Bronchial epithelial cell (primary cell): ENCODE measurements at regions not wholly inside any gene's neighbourhood (a gene's known extent, or its start where the extent isn't known, plus 50 kb on each side); places are given as distances from the start of the nearest gene placed in this dataset.

Experiments
- DNase-seq: peaks from one replicate; pipeline ENCODE4 v3.0.0-alpha.2; 2010; ENCODE audit warnings: low read depth
- FAIRE-seq: peaks from 2 replicates; lab custom pipeline; 2011; peaks lifted over from hg19 to GRCh38; lab: Jason Lieb, UNC
- H3K27me3 ChIP-seq: 2 replicates; pipeline ENCODE4 v1.5.1; 2011; ENCODE audit warnings: low read length; ENCODE audit not compliant: control insufficient read depth, insufficient read depth
- H3K36me3 ChIP-seq: 2 replicates; pipeline ENCODE4 v1.5.1; 2011; ENCODE audit warnings: low read length; ENCODE audit not compliant: control insufficient read depth, insufficient read depth
- H3K4me3 ChIP-seq: 2 replicates; pipeline ENCODE4 v1.5.1; 2011; ENCODE audit warnings: mild to moderate bottlenecking, low read depth, low read length, control low read depth
- TF ChIP-seq, protein P1 (sequence below): IDR thresholded peaks from 2 replicates; pipeline ENCODE4 v1.5.1; 2011; ENCODE audit warnings: mild to moderate bottlenecking, moderate library complexity, low read length, control low read depth, inconsistent platforms; ENCODE audit not compliant: insufficient read depth, severe bottlenecking

DNA sequence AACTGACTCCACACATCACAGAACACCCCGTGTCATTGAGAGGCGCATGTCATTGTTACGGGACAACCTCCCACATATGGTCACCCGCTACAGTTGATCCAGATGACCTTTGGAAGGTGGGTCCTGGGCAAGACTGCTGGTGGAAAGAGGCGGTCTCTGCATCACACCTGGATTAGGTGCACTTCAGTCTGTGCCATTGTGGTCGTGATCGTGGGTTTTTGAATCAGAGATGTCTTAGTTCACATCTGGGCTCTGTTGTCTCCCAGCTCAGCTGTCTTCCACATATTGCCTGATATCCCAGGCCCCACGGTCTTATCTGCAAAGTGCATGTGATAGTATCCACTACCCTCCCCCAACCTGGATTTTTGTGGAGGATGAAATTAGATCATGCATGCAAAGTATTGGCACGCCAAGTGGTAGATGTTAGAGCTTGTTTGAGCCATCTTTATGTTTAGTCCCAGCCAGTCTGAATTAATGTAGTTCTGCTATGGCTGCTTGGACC, 208.7 kb upstream of the FOXN3 start:
- Histone ChIP-seq H3K4me3 (no peak overlapping the region), H3K27me3 (no peaks in the 10 kb centered on the region), H3K36me3 (no peaks in the 10 kb centered on the region)
- no peak for FAIRE-seq
- TF ChIP-seq, protein P1, sequence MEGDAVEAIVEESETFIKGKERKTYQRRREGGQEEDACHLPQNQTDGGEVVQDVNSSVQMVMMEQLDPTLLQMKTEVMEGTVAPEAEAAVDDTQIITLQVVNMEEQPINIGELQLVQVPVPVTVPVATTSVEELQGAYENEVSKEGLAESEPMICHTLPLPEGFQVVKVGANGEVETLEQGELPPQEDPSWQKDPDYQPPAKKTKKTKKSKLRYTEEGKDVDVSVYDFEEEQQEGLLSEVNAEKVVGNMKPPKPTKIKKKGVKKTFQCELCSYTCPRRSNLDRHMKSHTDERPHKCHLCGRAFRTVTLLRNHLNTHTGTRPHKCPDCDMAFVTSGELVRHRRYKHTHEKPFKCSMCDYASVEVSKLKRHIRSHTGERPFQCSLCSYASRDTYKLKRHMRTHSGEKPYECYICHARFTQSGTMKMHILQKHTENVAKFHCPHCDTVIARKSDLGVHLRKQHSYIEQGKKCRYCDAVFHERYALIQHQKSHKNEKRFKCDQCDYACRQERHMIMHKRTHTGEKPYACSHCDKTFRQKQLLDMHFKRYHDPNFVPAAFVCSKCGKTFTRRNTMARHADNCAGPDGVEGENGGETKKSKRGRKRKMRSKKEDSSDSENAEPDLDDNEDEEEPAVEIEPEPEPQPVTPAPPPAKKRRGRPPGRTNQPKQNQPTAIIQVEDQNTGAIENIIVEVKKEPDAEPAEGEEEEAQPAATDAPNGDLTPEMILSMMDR = no peak
- DNase-seq = no peak

DNA sequence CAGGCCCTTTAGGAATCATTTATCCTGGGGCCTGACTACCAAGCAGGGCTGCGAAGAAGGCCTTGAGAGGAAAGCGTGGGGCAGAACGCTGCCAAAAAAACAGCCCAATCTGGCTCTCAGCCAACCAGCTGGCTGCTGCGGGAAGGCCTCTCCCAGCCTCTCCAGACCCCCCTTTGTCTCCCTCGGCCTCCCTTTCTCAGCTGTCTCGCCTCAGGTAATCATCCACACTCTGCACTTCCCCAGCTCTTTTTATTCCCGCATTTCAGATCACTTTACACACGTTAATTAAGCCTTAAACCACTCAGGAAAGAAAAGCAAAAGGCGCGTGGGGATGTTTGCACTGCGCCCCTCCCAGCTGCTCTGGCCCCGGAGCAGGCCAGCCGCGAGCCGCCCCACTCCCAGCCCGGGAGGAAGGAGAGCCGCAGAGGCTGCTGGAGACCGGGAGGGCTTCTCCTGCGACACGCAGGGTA, 208.2 kb upstream of the FOXN3 start:
- no peaks in the 10 kb centered on the region for H3K27me3 ChIP-seq
- DNase-seq (no peak), FAIRE-seq (no peak)
- TF ChIP-seq, protein P1 = no peak
- no peak overlapping the region for H3K4me3 ChIP-seq
- no peaks in the 10 kb centered on the region for H3K36me3 ChIP-seq

DNA sequence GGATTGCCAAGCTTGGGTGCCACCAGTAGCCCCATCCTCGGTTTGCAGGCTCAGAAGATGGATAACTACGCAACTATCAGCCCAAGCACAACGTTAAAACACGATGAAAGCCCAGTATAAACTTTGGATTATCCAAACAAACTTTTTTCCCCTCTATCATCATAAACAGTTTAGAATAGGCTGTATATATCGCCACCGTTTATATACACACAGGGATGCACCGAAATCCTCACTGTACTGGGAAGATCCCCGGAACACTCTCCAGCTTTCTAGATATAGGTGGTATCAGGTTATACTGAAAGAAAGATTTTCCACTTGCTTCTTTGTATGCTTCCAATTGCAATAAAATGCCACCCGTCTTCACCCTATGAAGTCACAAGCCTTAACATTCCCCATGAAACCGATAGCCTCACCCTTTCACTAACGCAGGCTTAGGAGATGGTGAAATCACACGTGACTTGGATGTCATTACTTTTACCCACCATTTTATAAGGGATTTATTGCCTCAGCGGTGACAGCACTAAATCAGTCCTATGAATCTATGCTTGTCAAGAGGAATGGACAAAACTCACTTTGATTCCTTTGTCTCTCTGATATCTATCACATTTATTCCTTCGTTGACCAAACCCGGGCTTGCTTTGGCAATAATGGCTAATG, 207.6 kb upstream of the FOXN3 start:
- Histone ChIP-seq H3K4me3 (no peak overlapping the region), H3K27me3 (no peaks in the 10 kb centered on the region), H3K36me3 (no peaks in the 10 kb centered on the region)
- no peak for DNase-seq
- TF ChIP-seq, protein P1 = no peak
- FAIRE-seq = no peak

DNA sequence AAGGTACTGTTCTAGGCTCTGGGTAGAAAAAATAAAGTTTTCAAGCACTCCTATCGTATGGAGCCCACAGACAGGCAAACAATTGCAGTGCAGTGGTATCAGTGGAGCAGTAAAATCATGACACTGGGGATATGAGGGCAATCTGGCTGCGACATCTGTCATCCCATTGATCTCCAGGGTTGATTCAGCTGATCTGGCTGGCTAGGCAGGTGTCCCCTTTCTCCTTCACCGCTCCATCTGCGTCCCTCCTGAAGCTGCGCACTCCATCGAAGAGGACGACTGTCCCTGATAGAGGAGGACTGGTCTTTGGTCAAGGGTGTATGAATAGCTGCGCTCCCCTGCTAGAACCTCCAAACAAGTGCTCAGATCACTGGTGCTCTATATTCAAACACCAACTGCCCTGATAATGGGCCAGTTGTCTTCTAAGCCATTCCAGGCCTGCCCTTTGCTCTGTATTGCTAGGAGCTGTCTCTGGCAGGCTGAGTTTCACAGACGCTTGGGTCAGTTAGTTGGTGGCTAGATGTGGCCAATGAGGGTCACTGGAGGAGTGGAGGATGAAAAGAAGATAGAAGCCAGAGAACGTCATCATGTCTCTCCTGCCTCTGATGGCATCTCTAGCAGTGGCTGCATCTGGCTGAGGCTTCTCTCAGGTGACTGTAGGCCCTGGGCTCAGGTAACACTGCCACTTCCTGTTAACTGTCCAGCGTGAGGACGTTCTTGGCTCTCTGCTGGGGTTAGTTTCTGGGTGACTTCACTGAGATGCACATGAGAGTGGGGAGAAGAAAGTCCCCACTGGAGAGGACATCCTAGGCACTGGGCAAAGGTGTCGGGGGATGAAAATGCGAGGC, 205.0 kb upstream of the FOXN3 start:
- TF ChIP-seq, protein P1 = no peak
- Histone ChIP-seq H3K27me3 (no peaks in the 10 kb centered on the region), H3K4me3 (no peak overlapping the region), H3K36me3 (no peaks in the 10 kb centered on the region)
- no peak for FAIRE-seq
- no peak for DNase-seq

DNA sequence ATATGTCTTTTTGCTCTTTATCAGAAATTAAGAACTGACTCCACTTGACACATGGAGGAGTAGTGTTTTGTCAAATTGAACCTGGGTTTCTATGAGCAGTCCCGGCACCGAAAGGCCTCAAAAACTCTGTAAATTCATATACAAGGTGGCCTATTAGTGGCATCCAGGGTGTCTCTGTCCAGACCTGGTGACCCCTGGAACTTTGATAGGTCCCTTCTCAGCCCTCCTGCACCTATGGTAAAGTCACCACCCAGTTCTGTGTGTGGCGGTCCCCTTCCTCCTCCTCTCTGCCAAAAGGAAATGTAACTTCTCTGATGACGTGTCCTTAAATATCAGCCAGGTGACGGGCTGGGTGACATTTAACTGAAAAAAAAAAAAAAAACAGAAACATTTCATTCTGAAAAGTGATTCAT, 204.0 kb upstream of the FOXN3 start:
- DNase-seq (no peak), FAIRE-seq (no peak)
- no peaks in the 10 kb centered on the region for H3K27me3 ChIP-seq
- TF ChIP-seq, protein P1 = no peak
- no peaks in the 10 kb centered on the region for H3K36me3 ChIP-seq
- H3K4me3 ChIP-seq = no peak overlapping the region
